Muscle layer of duodenum (tissue), 2 donors: ENCODE measurements at regions not wholly inside any gene's neighbourhood (a gene's known extent, or its start where the extent isn't known, plus 50 kb on each side); places are given as distances from the start of the nearest gene placed in this dataset.
"Not testable (repeated sequence)": the region's sequence is repeated elsewhere in the genome, so short reads cannot be mapped to it uniquely, and the experiment has no call there.

Experiments used
- H3K27ac ChIP-seq: one replicate; pipeline ENCODE4 v1.7.0; 2013; ENCODE audit warnings: mild to moderate bottlenecking, low read length
- H3K27me3 ChIP-seq: one replicate; pipeline ENCODE4 v1.7.0; 2013; ENCODE audit warnings: low read depth, mild to moderate bottlenecking, control low read depth, low read length
- H3K36me3 ChIP-seq, 2 donors: one replicate each; pipeline ENCODE4 v1.7.0; 2013; ENCODE audit warnings: low read length in 2 of 2, control low read depth in 1 of 2, mild to moderate bottlenecking in 1 of 2; ENCODE audit not compliant: insufficient read depth in 2 of 2, control insufficient read depth in 1 of 2
- H3K4me1 ChIP-seq, 2 donors: one replicate each; pipeline ENCODE4 v1.7.0; 2013; ENCODE audit warnings: low read length in 2 of 2, mild to moderate bottlenecking in 2 of 2, control low read depth in 1 of 2, moderate library complexity in 1 of 2; ENCODE audit not compliant: insufficient read depth in 2 of 2, control insufficient read depth in 1 of 2
- H3K4me3 ChIP-seq, 2 donors: one replicate each; pipeline ENCODE4 v1.7.0; 2013; ENCODE audit warnings: low read length in 2 of 2, low read depth in 1 of 2, mild to moderate bottlenecking in 1 of 2
- H3K9me3 ChIP-seq, 2 donors: one replicate each; pipeline ENCODE4 v1.7.0; 2013; ENCODE audit warnings: low read length in 2 of 2, control low read depth in 1 of 2, mild to moderate bottlenecking in 1 of 2; ENCODE audit not compliant: control insufficient read depth in 1 of 2
- donor health status: healthy.

DNA sequence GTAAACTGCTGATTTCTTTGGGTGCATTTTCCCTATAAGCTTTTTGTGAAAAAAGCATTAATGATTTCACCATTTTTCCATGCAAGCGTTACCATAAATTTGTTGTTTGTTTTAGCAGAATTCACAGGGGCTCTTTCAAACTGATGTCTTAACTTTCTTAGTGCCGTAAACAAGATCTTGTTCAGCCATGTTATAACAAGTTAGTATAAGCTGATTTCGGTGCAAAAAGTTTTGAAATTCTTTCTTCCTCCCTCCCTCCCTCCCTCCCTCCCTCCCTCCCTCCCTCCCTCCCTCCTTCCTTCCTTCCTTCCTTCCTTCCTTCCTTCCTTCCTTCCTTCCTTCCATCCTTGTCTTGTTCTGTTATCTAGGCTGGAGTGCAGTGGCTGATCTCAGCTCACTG, 71.7 kb upstream of the CHORDC1 start:
- no peaks in the 10 kb centered on the region for H3K36me3 ChIP-seq
- H3K4me1 ChIP-seq: no peaks in the 10 kb centered on the region
- H3K27ac ChIP-seq: no peak overlapping the region
- H3K4me3 ChIP-seq: no peak overlapping the region
- no peaks in the 10 kb centered on the region for H3K9me3 ChIP-seq
- no peaks in the 10 kb centered on the region for H3K27me3 ChIP-seq

DNA sequence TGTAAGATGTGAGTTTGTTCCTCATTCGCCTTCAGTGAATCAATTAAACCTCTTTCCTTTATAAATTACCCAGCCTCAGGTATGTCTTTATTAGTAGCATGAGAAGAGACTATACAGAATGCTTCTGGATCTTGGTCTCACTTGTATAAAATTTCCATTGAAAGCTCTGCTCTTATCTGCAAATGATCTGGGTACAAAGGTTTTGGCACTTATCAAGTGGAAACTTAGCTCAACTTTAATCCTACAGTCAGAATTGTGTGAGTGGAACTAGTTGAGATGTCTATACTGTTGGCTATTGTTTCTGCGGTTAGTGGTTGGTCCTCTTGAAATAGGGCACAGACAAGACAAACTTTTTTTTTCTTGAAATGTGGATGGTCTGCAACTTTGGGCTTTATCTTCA, 71.2 kb upstream of the CHORDC1 start:
- no peaks in the 10 kb centered on the region for H3K36me3 ChIP-seq
- H3K9me3 ChIP-seq: no peaks in the 10 kb centered on the region
- H3K4me1 ChIP-seq: no peaks in the 10 kb centered on the region
- no peak overlapping the region for H3K27ac ChIP-seq
- no peak overlapping the region for H3K4me3 ChIP-seq
- H3K27me3 ChIP-seq: no peaks in the 10 kb centered on the region

DNA sequence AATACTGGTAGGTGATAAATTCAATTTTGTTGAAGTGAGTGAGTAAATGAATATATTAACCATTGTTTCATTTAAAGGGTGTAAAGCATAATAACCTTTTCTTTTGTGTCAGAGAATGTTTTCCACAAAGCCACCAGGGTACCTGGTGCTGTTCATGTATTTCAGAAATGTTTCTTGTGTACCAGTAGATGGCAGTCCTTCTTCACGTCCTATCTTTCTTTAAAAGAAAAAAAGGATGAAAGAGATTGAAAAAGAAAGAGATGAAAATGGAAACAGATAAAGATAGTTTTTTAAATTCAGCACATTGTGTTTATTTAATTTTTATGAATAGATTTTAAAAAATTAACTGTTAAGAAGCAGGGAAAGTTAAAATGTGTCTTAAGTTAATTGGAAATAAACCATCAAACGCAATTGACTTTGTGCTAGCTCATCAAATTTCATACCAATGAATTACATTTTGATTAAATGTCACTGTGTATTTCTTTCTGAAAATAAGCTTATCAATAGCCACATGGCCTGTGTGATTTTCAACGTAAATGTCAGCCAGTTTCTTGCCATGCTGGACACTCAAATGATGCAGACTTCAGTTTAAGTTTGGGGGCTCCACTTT, 65.5 kb upstream of the CHORDC1 start:
- Histone ChIP-seq H3K9me3 (no peaks in the 10 kb centered on the region), H3K27me3 (no peaks in the 10 kb centered on the region), H3K4me1 (no peaks in the 10 kb centered on the region), H3K36me3 (no peaks in the 10 kb centered on the region), H3K27ac (no peak overlapping the region), H3K4me3 (no peak overlapping the region)

DNA sequence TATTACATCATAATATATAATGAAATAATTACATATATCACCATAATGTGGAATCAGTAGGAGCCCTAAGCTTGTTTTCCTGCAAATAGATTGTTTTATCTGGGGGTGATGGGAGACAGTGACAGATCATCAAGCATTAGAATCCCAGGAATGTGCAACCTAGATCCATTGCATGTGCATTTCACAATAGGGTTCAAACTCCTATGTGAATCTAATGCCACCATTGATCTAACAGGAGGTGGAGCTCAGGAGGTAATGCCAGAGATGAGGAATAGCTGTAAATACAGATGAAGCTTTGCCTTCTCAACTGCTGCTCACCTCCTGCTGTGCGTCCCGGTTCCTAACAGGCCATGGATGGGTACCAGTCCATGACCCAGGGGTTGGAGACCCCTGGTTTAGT, 63.8 kb upstream of the CHORDC1 start:
- Histone ChIP-seq H3K4me3 (no peak overlapping the region), H3K27me3 (no peaks in the 10 kb centered on the region), H3K9me3 (no peaks in the 10 kb centered on the region), H3K4me1 (no peaks in the 10 kb centered on the region), H3K36me3 (no peaks in the 10 kb centered on the region), H3K27ac (no peak overlapping the region)

- Histone ChIP-seq H3K9me3 (no peaks in the 10 kb centered on the region), H3K27me3 (no peaks in the 10 kb centered on the region), H3K27ac (no peak overlapping the region), H3K4me1 (no peaks in the 10 kb centered on the region), H3K36me3 (no peaks in the 10 kb centered on the region), H3K4me3 (no peak overlapping the region)
Observed at GRCh38 chr11:90284171-90284570, 61.3 kb upstream of the CHORDC1 start.

DNA sequence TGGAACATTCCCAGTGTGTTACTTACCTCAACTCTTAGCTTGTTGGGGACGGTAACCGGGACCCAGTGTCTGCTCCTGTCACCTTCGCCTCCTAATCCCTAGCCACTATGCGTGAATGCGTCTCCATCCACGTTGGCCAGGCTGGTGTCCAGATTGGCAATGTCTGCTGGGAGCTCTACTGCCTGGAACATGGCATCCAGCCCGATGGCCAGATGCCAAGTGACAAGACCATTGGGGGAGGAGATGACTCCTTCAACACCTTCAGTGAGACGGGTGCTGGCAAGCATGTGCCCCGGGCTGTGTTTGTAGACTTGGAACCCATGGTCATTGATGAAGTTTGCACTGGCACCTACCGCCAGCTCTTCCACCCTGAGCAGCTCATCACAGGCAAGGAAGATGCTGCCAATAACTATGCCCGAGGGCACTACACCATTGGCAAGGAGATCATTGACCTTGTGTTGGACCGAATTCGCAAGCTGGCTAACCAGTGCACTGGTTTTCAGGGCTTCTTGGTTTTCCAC, 59.8 kb upstream of the CHORDC1 start:
- not testable (repeated sequence) for H3K9me3 ChIP-seq, H3K36me3 ChIP-seq, H3K27me3 ChIP-seq, H3K27ac ChIP-seq, H3K4me3 ChIP-seq, H3K4me1 ChIP-seq

DNA sequence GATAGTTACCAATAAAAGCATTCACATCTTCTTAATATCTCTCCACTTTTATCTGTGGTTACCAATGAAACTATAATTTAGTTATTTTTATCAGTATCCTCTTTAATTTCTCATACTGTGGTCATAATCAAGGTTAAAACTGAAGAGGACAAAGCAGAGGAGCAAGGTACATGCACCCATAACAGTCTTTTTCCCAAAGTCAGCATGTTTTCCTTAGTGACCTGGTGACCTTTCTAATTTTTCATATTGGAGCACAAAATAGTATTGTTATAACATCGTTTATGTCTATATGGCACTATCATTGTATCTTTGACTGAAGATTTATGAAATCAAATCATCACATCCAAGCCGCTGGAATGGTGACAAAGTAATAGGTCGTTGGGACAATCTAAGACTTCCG, 51.5 kb upstream of the CHORDC1 start:
- Histone ChIP-seq H3K9me3 (no peaks in the 10 kb centered on the region), H3K36me3 (no peaks in the 10 kb centered on the region), H3K27me3 (no peaks in the 10 kb centered on the region), H3K4me3 (no peak overlapping the region), H3K27ac (no peak overlapping the region), H3K4me1 (no peaks in the 10 kb centered on the region)
